ENCODE measurements at regions not wholly inside any gene's neighbourhood (a gene's known extent, or its start where the extent isn't known, plus 50 kb on each side); places are given as distances from the start of the nearest gene placed in this dataset.
A peak's percentile ranks its signal among the peaks of the same experiment; 100 is the strongest.

DNA sequence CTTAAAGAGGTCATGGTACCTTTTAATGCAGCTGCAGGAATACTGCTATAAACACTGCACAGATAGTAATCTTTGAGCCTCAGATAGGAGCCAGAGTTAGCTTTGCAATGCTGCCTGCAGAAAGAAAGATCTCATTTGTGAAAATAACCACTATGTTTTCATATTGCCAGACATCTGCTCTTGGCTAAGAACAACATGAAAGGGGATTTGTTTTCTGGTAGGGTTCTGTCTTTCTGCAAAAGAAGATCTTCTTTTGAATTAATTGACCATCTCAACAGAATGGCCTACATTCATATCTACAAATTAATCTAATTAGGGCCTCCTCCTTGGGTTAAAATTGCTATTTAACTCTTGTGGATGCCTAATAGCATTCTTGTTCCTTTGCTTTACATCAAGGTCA lies 177.6 kb upstream of the DPYD start:
- Histone ChIP-seq H3K27me3 (ENCODE audit: control insufficient read depth, insufficient read depth, low read length) (no peaks in the 10 kb centered on the region), H3K4me3 (ENCODE audit: low read depth, low read length) (no peak overlapping the region), H3K36me3 (ENCODE audit: control insufficient read depth, insufficient read depth, low read length) (no peaks in the 10 kb centered on the region)
- TF ChIP-seq CTCF (IDR thresholded peaks at IDR 0.05; ENCODE audit: insufficient read depth, low read length, poor library complexity, severe bottlenecking): no peak
- no peak for DNase-seq (ENCODE audit: low read depth)

DNA sequence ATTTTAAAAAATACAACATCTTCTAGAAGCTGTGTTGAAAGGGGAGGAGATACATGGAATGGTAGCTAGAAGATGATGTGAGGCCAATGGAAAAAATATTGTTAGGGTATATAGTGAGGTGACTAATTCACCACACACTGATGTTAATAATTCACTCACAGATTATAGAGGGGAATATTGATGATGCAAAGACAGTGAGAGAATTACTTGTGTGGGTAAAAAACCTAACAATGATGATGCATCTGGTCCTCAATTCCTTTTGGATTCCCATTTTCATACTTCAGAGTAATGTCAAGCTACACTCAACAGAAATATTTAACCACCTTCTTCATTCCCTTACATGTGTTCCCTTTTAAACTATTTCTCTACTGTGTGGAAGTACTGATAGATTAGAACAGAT lies 169.5 kb upstream of the DPYD start:
- Histone ChIP-seq H3K27me3 (ENCODE audit: control insufficient read depth, insufficient read depth, low read length) (no peaks in the 10 kb centered on the region), H3K4me3 (ENCODE audit: low read depth, low read length) (no peak overlapping the region), H3K36me3 (ENCODE audit: control insufficient read depth, insufficient read depth, low read length) (no peaks in the 10 kb centered on the region)
- DNase-seq (ENCODE audit: low read depth): no peak
- TF ChIP-seq CTCF (IDR thresholded peaks at IDR 0.05; ENCODE audit: insufficient read depth, low read length, poor library complexity, severe bottlenecking): no peak

DNA sequence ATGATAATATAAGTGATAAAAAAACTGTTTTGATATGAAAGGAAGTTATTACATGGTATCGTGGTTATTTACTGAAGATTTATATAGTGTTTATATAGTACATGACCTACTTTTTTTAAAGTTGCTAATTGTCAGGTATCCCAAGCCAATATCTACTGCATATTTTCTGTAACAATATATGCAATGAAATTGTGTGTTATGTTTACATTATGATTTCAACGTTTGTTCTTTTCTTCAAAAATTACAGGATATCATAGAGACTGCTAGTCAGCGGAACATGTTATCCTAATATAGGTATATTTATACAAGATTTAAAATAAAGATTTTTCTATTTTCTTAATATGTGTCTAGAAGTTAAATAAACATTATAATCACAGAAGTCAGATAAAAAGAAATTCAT lies 167.5 kb upstream of the DPYD start:
- Histone ChIP-seq H3K36me3 (ENCODE audit: control insufficient read depth, insufficient read depth, low read length) (no peaks in the 10 kb centered on the region), H3K4me3 (ENCODE audit: low read depth, low read length) (no peak overlapping the region), H3K27me3 (ENCODE audit: control insufficient read depth, insufficient read depth, low read length) (no peaks in the 10 kb centered on the region)
- DNase-seq (ENCODE audit: low read depth): no peak
- TF ChIP-seq CTCF (IDR thresholded peaks at IDR 0.05; ENCODE audit: insufficient read depth, low read length, poor library complexity, severe bottlenecking): no peak

GRCh38 chr1:98086796-98087441 lies 166.1 kb upstream of the DPYD start:
- Histone ChIP-seq H3K36me3 (ENCODE audit: control insufficient read depth, insufficient read depth, low read length) (no peaks in the 10 kb centered on the region), H3K27me3 (ENCODE audit: control insufficient read depth, insufficient read depth, low read length) (no peaks in the 10 kb centered on the region), H3K4me3 (ENCODE audit: low read depth, low read length) (no peak overlapping the region)
- TF ChIP-seq CTCF (IDR thresholded peaks at IDR 0.05; ENCODE audit: insufficient read depth, low read length, poor library complexity, severe bottlenecking): no peak
- peak; percentile 99 for DNase-seq (ENCODE audit: low read depth)

GRCh38 chr1:98086156-98086555 lies 165.3 kb upstream of the DPYD start:
- no peaks in the 10 kb centered on the region for H3K27me3 ChIP-seq (ENCODE audit: control insufficient read depth, insufficient read depth, low read length)
- DNase-seq (ENCODE audit: low read depth): peak; percentile 72
- TF ChIP-seq CTCF (IDR thresholded peaks at IDR 0.05; ENCODE audit: insufficient read depth, low read length, poor library complexity, severe bottlenecking): no peak
- H3K4me3 ChIP-seq (ENCODE audit: low read depth, low read length): no peak overlapping the region
- no peaks in the 10 kb centered on the region for H3K36me3 ChIP-seq (ENCODE audit: control insufficient read depth, insufficient read depth, low read length)

DNA sequence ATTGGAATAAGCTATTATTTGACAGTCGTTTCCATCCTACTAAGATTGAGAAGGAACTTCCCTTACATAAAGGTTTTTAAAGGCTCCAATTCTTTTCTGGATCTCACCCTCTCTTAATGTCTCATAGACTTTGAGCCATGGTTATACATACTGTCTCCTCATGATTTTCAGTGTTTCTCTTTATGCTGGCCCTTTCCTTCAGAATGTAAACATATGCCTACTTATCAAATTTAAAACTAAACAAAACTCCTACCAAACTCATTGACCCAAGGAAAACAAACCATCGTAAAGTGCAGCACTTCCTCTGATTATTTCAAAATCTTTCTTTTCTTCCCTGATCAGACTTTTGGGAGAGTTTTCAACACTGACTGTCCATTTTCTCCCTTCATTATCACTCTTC lies 163.4 kb upstream of the DPYD start:
- no peak overlapping the region for H3K4me3 ChIP-seq (ENCODE audit: low read depth, low read length)
- no peaks in the 10 kb centered on the region for H3K27me3 ChIP-seq (ENCODE audit: control insufficient read depth, insufficient read depth, low read length)
- no peaks in the 10 kb centered on the region for H3K36me3 ChIP-seq (ENCODE audit: control insufficient read depth, insufficient read depth, low read length)
- TF ChIP-seq CTCF (IDR thresholded peaks at IDR 0.05; ENCODE audit: insufficient read depth, low read length, poor library complexity, severe bottlenecking): no peak
- no peak for DNase-seq (ENCODE audit: low read depth)

Measured in kidney epithelial cell (primary cell).